Tibial nerve (tissue), 4 donors: ENCODE measurements at regions not wholly inside any gene's neighbourhood (a gene's known extent, or its start where the extent isn't known, plus 50 kb on each side); places are given as distances from the start of the nearest gene placed in this dataset.
"Not testable (repeated sequence)": the region's sequence is repeated elsewhere in the genome, so short reads cannot be mapped to it uniquely, and the experiment has no call there.

Source experiments
- DNase-seq, 2 donors: peaks; one replicate each; pipeline ENCODE4 v3.0.0-alpha.2; 2019; ENCODE audit warnings: low spot score in 2 of 2
- H3K27ac ChIP-seq, 4 donors: fragments of 200-600 bp; sonication (generic) in 3 of 4; one replicate each; pipeline ENCODE4 v1.5.1; 2017 to 2019; ENCODE audit warnings: mild to moderate bottlenecking in 1 of 4
- H3K27me3 ChIP-seq, 2 donors: fragments of 200-600 bp; sonication (generic) in 1 of 2; one replicate each; pipeline versions ENCODE4 v1.5.1 to v1.6.0; 2017 to 2019
- H3K36me3 ChIP-seq, 3 donors: fragments of 200-600 bp; sonication (generic); one replicate each; pipeline ENCODE4 v1.5.1; 2018 to 2019
- H3K4me1 ChIP-seq, 4 donors: fragments of 200-600 bp; sonication (generic) in 3 of 4; one replicate each; pipeline ENCODE4 v1.5.1; 2017 to 2019
- H3K4me3 ChIP-seq, 4 donors: fragments of 200-600 bp; sonication (generic) in 3 of 4; one replicate each; pipeline ENCODE4 v1.5.1; 2017 to 2019; ENCODE audit warnings: mild to moderate bottlenecking in 1 of 4, moderate library complexity in 1 of 4
- H3K9me3 ChIP-seq, 4 donors: fragments of 200-600 bp; sonication (generic) in 3 of 4; one replicate each; pipeline ENCODE4 v1.5.1; 2017 to 2019
- WGBS, 2 donors: methylation state at CpG; one replicate each; pipeline ENCODE4 v1.1.5; 2018; 5-methylcytosine and 5-hydroxymethylcytosine counted together

DNA sequence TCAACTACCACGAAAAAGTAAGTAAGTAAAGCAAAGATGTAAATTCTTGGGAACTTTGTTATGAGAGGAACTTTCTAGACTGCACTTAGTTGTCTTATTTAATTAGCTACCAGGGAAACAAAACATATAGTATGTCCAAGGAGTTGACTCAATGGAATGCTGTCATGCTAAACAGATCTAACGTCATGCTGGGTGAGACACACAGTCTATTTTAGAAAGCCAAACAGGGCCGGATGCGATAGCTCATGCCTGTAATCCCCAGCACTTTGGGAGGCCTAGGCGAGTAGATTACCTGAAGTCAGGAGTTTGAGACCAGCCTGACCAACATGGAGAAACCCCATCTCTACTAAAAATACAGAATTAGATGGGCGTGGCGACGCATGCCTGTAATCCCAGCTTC lies 146.4 kb downstream of the NPIPA8 start:
- H3K9me3 ChIP-seq, H3K27ac ChIP-seq, H3K4me1 ChIP-seq, H3K4me3 ChIP-seq, H3K36me3 ChIP-seq, DNase-seq, H3K27me3 ChIP-seq: not testable (repeated sequence)
- 45 to 50% methylated on average over 1 of the region's 8 CpGs for WGBS, 2 donors

DNA sequence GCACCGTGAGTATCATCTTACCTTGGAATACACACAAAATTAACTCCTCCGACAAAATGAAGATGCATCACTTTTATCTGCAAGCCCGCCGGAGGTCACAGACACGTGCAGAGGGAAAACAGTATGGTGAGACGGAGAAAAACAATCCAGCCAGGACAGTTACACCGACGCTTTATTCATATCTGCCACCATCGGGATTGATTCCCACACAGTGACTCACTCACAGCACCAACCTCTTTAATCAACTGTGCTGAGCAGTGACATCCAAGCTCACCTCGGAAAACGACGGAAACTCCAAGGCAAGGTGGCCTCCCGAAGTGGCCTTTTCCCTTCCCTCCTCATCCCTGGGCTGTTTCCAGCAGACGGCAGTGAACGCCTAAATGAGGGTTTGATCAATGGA lies 151.8 kb downstream of the NPIPA8 start:
- WGBS, 2 donors: no CpG with 5 or more reads among the region's 15 CpGs
- H3K36me3 ChIP-seq: not testable (repeated sequence)

DNA sequence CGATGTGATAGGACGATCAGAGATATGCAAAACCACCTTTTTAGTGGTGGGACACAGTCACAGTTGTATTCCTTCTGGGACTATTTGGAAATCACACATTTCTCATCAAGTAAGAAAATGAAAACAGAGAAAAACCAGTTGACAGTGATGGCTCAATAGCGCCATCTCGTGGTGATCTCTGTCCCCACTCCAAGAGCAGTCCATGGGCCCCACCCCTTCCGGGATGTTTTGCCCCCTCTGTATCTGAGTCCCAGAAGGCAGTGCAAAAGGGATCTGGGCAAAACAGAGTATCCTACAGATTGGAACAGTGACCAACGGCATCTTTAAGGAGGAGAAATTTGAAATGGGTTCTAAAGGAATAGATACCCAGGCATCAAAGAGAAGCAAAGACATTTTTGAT lies 155.5 kb downstream of the NPIPA8 start:
- H3K27me3 ChIP-seq, DNase-seq, H3K4me3 ChIP-seq, H3K27ac ChIP-seq, H3K4me1 ChIP-seq, H3K9me3 ChIP-seq, H3K36me3 ChIP-seq: not testable (repeated sequence)
- 20 to 26% methylated on average over 4 of the region's 6 CpGs for WGBS, 2 donors

More for the DNA sequence above, 151.8 kb downstream of the NPIPA8 start:
- DNase-seq, H3K9me3 ChIP-seq, H3K4me3 ChIP-seq, H3K4me1 ChIP-seq, H3K27ac ChIP-seq, H3K27me3 ChIP-seq: not testable (repeated sequence)

DNA sequence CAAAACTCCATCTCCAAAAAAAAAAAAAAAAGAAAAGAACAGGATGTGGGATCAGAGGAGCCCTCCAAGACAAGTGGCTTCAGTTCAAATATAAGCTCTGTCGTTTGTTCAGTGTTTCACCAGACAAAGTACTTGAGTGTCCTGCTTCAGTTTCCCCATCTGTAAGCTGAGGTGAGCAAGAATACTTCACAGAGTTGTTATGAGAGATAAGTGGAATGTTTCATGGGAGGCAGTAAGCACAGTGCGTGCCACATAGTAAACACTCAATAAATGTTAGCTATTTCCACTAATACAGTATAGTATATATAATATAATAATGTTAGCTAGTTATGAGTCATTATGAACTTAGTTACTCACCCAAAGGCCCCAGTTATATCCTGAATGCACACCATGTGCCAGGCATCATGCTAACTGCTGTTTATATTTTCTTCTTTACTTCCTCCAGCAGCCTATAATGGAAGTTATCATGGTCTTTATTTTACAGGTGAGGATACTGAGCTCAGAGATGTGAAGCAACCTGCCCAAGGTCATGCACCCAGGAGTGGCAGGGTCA lies 162.5 kb downstream of the NPIPA8 start:
- H3K27ac ChIP-seq, H3K27me3 ChIP-seq, DNase-seq, H3K36me3 ChIP-seq, H3K4me3 ChIP-seq, H3K4me1 ChIP-seq, H3K9me3 ChIP-seq: not testable (repeated sequence)
- 52 to 58% methylated on average over 2 of the region's 2 CpGs for WGBS, 2 donors

DNA sequence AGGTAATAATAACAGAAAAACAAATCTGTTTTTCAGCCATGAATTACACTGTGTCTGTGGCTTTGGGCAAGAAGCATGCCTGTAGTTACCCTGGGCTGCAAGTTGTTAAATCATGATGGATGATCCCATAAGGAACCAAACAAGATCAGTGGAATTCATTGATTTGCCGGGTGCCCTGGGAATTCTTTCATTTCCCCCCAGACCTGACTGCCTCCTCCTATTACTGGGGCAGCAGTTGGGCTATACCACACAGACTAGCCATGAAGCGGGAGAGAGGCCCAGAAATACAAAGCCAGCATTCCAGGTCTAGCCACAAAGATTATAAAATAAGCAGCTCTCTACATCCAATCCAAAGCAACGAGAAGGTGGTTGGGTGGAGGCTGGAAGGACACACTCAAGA lies 174.2 kb downstream of the NPIPA8 start:
- H3K4me3 ChIP-seq, H3K36me3 ChIP-seq, H3K4me1 ChIP-seq, H3K9me3 ChIP-seq, DNase-seq, H3K27ac ChIP-seq, H3K27me3 ChIP-seq: not testable (repeated sequence)
- 43 to 63% methylated on average over 3 of the region's 3 CpGs for WGBS, 2 donors

DNA sequence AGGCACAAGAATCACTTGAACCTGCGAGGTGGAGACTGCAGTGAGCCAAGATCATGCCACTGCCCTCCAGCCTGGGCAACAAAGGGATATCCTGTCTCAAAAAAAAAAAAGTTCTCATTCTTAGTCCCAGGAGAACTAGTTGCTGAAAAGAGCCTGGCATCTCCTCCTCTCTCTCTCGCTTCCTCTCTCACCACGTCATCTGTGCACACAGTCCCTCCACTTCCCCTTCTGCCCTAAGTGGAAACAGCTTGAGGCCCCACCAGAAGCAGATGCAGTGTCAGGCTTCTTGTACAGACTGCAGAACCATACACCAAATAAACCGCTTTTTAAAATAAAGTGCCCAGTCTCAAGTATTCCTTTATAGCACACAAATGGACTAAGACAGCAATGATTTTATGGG lies 175.3 kb downstream of the NPIPA8 start:
- H3K27me3 ChIP-seq, H3K4me3 ChIP-seq, H3K4me1 ChIP-seq, H3K27ac ChIP-seq, H3K9me3 ChIP-seq, H3K36me3 ChIP-seq, DNase-seq: not testable (repeated sequence)
- WGBS, 2 donors: 67 to 72% methylated on average over 4 of the region's 4 CpGs

DNA sequence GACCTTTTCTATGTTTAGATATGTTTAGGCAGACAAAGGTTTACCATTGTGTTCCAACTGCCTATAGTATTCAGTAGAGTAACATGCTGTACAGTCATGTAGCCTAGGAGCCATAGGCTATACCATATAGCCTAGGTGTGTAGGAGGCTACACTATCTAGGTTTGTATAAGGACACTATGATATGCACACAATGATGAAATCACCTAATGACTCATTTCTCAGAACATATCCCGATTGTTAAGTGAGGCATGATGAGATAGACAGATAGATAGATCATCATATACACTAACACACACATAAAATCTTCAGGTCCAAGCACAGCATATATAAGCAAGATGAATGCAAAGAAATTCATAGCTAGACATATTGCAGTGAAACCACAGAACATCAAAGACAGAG lies 177.4 kb downstream of the NPIPA8 start:
- not testable (repeated sequence) for H3K27me3 ChIP-seq, H3K4me1 ChIP-seq, DNase-seq, H3K4me3 ChIP-seq, H3K9me3 ChIP-seq, H3K36me3 ChIP-seq, H3K27ac ChIP-seq
- WGBS, 2 donors: 85 to 94% methylated on average over 1 of the region's 1 CpG

DNA sequence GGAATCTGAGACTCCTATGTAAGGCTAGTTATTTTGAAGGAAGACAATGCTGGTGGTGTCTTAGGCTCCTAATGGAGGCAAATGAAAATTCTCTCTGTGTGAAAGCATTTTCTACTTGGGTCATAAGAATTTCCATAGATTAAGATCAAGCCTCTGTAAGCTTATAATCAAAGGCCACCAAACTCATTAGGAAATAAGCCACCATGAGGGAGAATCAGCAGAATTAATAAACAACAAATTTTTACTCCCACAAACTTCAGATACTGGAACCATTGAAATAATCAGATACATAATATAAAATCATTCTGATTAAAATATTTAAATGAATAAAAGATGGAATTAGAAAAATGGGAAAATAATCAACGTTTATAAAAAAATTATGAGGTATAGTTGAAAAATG lies 178.7 kb downstream of the NPIPA8 start:
- 90 to 98% methylated on average over 1 of the region's 1 CpG for WGBS, 2 donors
- not testable (repeated sequence) for DNase-seq, H3K36me3 ChIP-seq, H3K4me1 ChIP-seq, H3K9me3 ChIP-seq, H3K4me3 ChIP-seq, H3K27ac ChIP-seq, H3K27me3 ChIP-seq

DNA sequence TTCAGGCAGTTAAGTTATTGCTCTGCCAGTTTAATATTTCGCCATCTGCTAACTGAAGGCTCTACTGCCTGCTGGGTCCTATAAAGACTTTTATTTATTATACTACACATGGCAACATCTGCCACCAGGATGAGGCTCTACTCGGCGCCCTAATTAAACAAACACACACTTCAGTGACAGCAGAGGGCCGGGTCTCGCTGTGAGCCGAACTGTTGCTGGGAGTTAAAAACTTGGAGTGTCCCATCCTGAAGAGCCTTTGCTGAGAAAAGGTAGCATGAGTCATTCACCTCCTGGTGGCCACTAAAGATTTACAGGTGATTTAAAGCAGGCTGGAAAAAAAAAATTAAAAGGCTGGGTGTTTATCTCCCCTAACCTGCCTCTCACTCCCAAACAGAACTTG lies 183.7 kb downstream of the NPIPA8 start:
- H3K4me1 ChIP-seq, H3K27ac ChIP-seq, DNase-seq, H3K36me3 ChIP-seq, H3K27me3 ChIP-seq, H3K9me3 ChIP-seq, H3K4me3 ChIP-seq: not testable (repeated sequence)
- WGBS, 2 donors: no CpG with 5 or more reads among the region's 6 CpGs

DNA sequence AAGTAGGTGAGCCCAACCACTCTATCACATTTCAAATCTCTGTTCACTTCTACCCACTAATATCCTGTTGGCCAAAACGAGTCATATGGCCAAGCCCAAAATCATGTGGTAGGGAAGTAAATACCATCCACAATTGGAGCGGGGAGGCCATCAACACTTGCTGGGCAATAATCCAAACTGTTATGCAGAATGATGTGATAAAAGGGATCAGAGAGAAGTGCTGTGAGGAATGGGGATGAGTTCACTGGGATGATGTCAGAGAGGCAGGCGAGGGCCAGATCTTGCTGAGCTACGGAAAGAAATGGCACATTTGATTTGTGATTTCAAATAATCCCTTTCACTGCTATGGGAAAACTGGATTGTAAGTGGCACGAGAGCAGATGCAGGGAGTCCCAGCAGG lies 188.4 kb downstream of the NPIPA8 start:
- not testable (repeated sequence) for H3K4me1 ChIP-seq, H3K27ac ChIP-seq, H3K27me3 ChIP-seq, DNase-seq, H3K9me3 ChIP-seq, H3K4me3 ChIP-seq, H3K36me3 ChIP-seq
- 71 to 86% methylated on average over 1 of the region's 5 CpGs for WGBS, 2 donors

DNA sequence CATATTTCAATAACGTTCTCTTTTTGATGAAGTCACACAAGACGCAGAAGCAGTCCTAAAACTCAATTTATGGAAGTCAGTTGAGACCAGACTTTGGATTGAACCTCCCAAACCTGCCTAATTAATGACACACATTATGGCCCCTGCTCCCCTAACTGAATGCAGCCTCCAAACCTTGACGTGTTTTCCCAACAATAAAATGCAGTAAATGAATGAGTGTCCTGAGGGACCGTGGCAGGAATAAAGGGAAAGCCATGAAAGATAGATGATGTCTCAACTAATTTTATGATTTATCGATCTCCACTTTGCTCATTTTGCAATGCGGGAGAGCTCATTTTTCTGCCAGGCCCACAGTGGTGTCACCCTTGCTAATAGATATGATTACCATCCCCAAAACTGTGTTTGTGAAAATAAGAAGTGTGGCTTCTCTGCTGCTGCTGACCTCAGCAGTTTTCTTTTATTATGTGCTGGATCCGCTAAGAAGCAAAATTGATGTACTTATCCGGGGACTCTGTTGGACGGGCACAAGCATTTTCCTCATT lies 189.9 kb downstream of the NPIPA8 start:
- no CpG with 5 or more reads among the region's 9 CpGs for WGBS, 2 donors
- not testable (repeated sequence) for H3K27me3 ChIP-seq, H3K4me1 ChIP-seq, H3K4me3 ChIP-seq, DNase-seq, H3K27ac ChIP-seq, H3K36me3 ChIP-seq, H3K9me3 ChIP-seq

DNA sequence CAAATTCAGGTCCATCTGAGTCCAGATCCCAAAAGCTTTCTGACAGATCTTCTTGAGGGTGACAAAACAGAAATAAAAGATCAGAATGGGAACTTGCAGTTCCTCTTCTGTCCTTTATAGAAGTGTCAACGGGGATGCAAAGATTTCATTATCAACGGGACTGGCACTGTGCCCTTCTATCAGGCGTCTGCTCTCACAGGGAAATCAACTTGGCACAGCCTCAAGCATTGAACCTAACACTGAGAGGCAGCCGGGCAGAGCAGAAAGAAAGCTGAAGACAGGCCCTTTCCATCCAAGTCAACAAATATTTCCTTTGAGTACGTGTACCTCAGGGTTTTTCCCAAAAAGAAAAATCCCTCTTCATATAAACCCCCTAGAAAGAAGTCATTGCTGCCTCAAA lies 194.5 kb downstream of the NPIPA8 start:
- whole genome bisulfite sequencing, 2 donors: no CpG with 5 or more reads among the region's 5 CpGs

DNA sequence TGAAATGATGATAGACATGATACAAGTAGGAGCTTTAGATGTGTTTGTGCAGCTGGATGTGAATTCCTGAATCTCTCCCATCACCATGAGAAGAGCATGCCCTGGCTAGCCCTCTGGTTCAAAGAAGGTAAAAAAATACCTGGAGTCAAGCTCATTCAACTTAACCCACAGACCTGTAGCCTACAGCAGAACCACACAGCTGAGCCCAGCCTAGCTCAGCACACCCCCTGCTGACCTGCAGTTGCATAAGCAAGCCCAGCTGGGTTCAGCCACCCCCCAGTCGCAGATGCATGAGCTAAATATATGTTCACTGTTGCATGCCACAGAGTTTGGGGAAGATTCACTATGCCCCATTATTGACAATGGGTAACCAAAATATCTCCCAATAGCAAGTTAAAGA lies 200.2 kb downstream of the NPIPA8 start:
- H3K9me3 ChIP-seq, H3K4me3 ChIP-seq, H3K36me3 ChIP-seq, H3K27me3 ChIP-seq, DNase-seq, H3K4me1 ChIP-seq, H3K27ac ChIP-seq: not testable (repeated sequence)
- no CpG with 5 or more reads among the region's 1 CpG for WGBS, 2 donors

More for the DNA sequence above, 194.5 kb downstream of the NPIPA8 start:
- H3K27ac ChIP-seq, H3K4me1 ChIP-seq, H3K9me3 ChIP-seq, H3K36me3 ChIP-seq, H3K4me3 ChIP-seq, DNase-seq, H3K27me3 ChIP-seq: not testable (repeated sequence)

DNA sequence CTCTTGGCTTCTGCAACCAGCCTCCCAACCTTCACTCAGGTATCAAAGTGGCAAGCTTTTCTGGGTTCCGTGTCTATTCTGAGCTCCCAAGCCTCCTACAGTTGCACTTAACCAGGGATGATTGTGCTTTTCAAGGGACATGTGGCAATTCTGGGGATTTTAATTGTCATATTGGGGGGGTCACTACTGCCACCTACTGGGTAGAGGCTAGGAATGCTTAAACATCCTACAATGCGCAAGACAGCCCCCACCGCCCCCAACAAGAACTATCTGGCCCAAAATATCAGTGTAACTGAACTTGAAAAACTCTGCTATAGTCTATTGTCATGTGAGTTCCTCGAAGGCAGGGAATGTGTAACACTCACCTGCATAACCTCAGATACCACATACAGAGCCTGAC lies 201.5 kb downstream of the NPIPA8 start:
- not testable (repeated sequence) for H3K9me3 ChIP-seq, H3K27ac ChIP-seq, H3K27me3 ChIP-seq, H3K4me1 ChIP-seq, DNase-seq, H3K36me3 ChIP-seq, H3K4me3 ChIP-seq
- WGBS, 2 donors: 79 to 83% methylated on average over 1 of the region's 4 CpGs
